GM03348 (cell line): ENCODE measurements at regions not wholly inside any gene's neighbourhood (a gene's known extent, or its start where the extent isn't known, plus 50 kb on each side); places are given as distances from the start of the nearest gene placed in this dataset.

ENCODE experiments used
- DNase-seq: peaks from one replicate; pipeline ENCODE4 v3.0.0; 2012; ENCODE audit warnings: low spot score

GRCh38 chr6:51542475-51542874 is 544.9 kb downstream of the PKHD1 start:
- peak; percentile 23 for DNase-seq

- DNase-seq = no peak
Observed at GRCh38 chr6:51550243-51550642, 537.2 kb downstream of the PKHD1 start.

- DNase-seq = no peak
Observed at GRCh38 chr6:51552435-51552834, 535.0 kb downstream of the PKHD1 start.

GRCh38 chr6:51553246-51554015 is 534.0 kb downstream of the PKHD1 start:
- DNase-seq = no peak

- no peak for DNase-seq
Observed at GRCh38 chr6:51554029-51554428, 533.4 kb downstream of the PKHD1 start.

- DNase-seq = no peak
Observed at GRCh38 chr6:51559059-51559458, 528.4 kb downstream of the PKHD1 start.

- no peak for DNase-seq
Observed at GRCh38 chr6:51562198-51562597, 525.2 kb downstream of the PKHD1 start.
